Effector memory CD4-positive, alpha-beta T cell (primary cell): ENCODE measurements at regions not wholly inside any gene's neighbourhood (a gene's known extent, or its start where the extent isn't known, plus 50 kb on each side); places are given as distances from the start of the nearest gene placed in this dataset.

Source experiments
- DNase-seq, 3 donors: peaks; one replicate each; pipeline ENCODE4 v3.0.0-alpha.2; 2020
- H3K27ac ChIP-seq: 2 replicates; pipeline ENCODE4 v1.7.0; 2013; ENCODE audit warnings: mild to moderate bottlenecking, low read length, moderate library complexity; ENCODE audit not compliant: insufficient read depth, poor library complexity, severe bottlenecking
- H3K27me3 ChIP-seq: replicated peaks from 2 replicates; pipeline ENCODE4 v1.7.0; 2013; ENCODE audit warnings: mild to moderate bottlenecking, low read length; ENCODE audit not compliant: insufficient read depth, control insufficient read depth, poor library complexity, severe bottlenecking
- H3K36me3 ChIP-seq: 2 replicates; pipeline ENCODE4 v1.7.0; 2013; ENCODE audit warnings: mild to moderate bottlenecking, low read length, moderate library complexity; ENCODE audit not compliant: control insufficient read depth, insufficient read depth
- H3K4me1 ChIP-seq: 2 replicates; pipeline ENCODE4 v1.7.0; 2013; ENCODE audit warnings: low read length, mild to moderate bottlenecking; ENCODE audit not compliant: control insufficient read depth, insufficient read depth, poor library complexity, severe bottlenecking
- H3K4me3 ChIP-seq: 2 replicates; pipeline ENCODE4 v1.7.0; 2013; ENCODE audit warnings: low read length, low read depth, mild to moderate bottlenecking; ENCODE audit not compliant: insufficient read depth, poor library complexity, severe bottlenecking
- H3K9me3 ChIP-seq: 2 replicates; pipeline ENCODE4 v1.7.0; 2013; ENCODE audit warnings: mild to moderate bottlenecking, low read length, moderate library complexity; ENCODE audit not compliant: control insufficient read depth

GRCh38 chr5:162299793-162300192 is 232.2 kb downstream of the GABRG2 start:
- H3K4me1 ChIP-seq: no peaks in the 10 kb centered on the region
- H3K9me3 ChIP-seq: no peaks in the 10 kb centered on the region
- no peak overlapping the region for H3K27ac ChIP-seq
- H3K4me3 ChIP-seq: no peak overlapping the region
- no peaks in the 10 kb centered on the region for H3K36me3 ChIP-seq
- H3K27me3 ChIP-seq: no peaks in the 10 kb centered on the region
- DNase-seq: no peak

- Histone ChIP-seq H3K27ac (no peak overlapping the region), H3K27me3 (no peaks in the 10 kb centered on the region), H3K4me1 (no peaks in the 10 kb centered on the region), H3K4me3 (no peak overlapping the region), H3K9me3 (no peaks in the 10 kb centered on the region), H3K36me3 (no peaks in the 10 kb centered on the region)
- DNase-seq: no peak
Measured at GRCh38 chr5:162301356-162301755, 233.8 kb downstream of the GABRG2 start.

GRCh38 chr5:162323466-162323865 is 255.9 kb downstream of the GABRG2 start:
- DNase-seq: no peak
- H3K4me1 ChIP-seq: no peaks in the 10 kb centered on the region
- no peaks in the 10 kb centered on the region for H3K27me3 ChIP-seq
- no peaks in the 10 kb centered on the region for H3K9me3 ChIP-seq
- H3K4me3 ChIP-seq: no peak overlapping the region
- H3K27ac ChIP-seq: no peak overlapping the region
- H3K36me3 ChIP-seq: no peaks in the 10 kb centered on the region

- Histone ChIP-seq H3K36me3 (no peaks in the 10 kb centered on the region), H3K27ac (no peak overlapping the region), H3K9me3 (no peaks in the 10 kb centered on the region), H3K4me3 (no peak overlapping the region), H3K4me1 (no peaks in the 10 kb centered on the region), H3K27me3 (no peaks in the 10 kb centered on the region)
- DNase-seq: no peak
Measured at GRCh38 chr5:162324328-162324727, 256.8 kb downstream of the GABRG2 start.

DNA sequence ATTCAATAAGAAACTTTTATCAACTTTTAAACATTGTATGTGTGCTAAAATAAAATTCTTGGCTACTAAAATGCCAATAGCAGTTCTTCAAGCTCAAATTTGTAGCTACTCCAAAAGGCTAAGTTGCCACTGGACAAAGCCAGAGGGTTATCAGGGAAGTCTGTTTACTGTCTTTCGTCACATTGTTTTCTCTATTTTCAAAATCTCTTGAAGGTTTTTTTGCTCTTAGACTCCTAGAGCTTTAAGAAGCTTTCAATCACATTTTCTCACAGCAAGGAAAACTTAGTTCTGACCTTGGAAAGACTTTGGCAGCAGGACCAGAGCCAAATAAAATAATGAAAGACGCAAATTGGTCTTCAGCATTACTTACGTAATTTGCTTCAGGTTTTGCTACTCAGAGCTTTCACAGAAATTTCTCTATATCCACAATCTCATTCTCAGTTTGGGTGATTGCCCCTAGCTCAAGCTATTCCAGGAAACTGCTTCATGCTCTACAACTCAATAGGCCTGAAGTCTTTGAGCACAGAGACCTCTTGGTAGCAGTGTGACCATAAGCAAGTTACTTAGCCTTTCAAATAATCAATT is 257.7 kb downstream of the GABRG2 start:
- Histone ChIP-seq H3K27ac (no peak overlapping the region), H3K9me3 (no peaks in the 10 kb centered on the region), H3K36me3 (no peaks in the 10 kb centered on the region), H3K4me3 (no peak overlapping the region), H3K27me3 (no peaks in the 10 kb centered on the region), H3K4me1 (no peaks in the 10 kb centered on the region)
- DNase-seq: no peak

GRCh38 chr5:162334944-162335343 is 267.4 kb downstream of the GABRG2 start:
- H3K4me3 ChIP-seq: no peak overlapping the region

DNA sequence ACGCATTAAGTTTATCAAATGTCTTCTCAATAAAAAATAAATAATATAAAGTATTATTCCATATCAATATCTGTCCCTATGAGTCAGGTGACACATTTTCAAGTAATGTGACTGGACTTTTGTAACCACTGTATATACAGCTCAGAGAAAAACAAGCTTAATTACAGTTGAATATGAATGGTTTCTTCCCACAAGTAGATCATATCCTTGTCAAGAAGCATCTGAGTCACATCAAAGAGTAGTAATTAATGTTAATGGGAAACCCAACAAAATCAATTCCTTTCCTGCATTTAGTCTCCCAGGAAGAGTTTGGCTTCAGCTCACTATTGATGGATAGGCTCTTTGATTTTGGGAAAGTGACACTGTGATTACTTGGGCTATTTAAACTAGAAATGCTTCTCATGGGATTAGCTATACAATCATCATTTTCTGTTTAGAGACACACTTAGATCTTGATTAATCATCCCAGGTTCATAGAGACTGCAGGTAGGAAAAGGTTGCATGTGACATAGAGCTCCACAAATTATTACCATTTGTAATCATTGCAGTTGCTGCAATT is 292.9 kb downstream of the GABRG2 start:
- H3K4me3 ChIP-seq: no peak overlapping the region
- no peaks in the 10 kb centered on the region for H3K36me3 ChIP-seq
- no peaks in the 10 kb centered on the region for H3K4me1 ChIP-seq
- no peak overlapping the region for H3K27ac ChIP-seq
- no peaks in the 10 kb centered on the region for H3K27me3 ChIP-seq
- H3K9me3 ChIP-seq: no peaks in the 10 kb centered on the region
- no peak for DNase-seq

More at GRCh38 chr5:162334944-162335343, 267.4 kb downstream of the GABRG2 start:
- H3K36me3 ChIP-seq: no peaks in the 10 kb centered on the region
- H3K27ac ChIP-seq: no peak overlapping the region
- no peak for DNase-seq
- H3K4me1 ChIP-seq: no peaks in the 10 kb centered on the region
- H3K27me3 ChIP-seq: no peaks in the 10 kb centered on the region
- H3K9me3 ChIP-seq: no peaks in the 10 kb centered on the region

GRCh38 chr5:162372256-162372655 is 304.7 kb downstream of the GABRG2 start:
- Histone ChIP-seq H3K4me3 (no peak overlapping the region), H3K9me3 (no peaks in the 10 kb centered on the region), H3K36me3 (no peaks in the 10 kb centered on the region), H3K4me1 (no peaks in the 10 kb centered on the region), H3K27ac (no peak overlapping the region), H3K27me3 (no peaks in the 10 kb centered on the region)
- DNase-seq: no peak

DNA sequence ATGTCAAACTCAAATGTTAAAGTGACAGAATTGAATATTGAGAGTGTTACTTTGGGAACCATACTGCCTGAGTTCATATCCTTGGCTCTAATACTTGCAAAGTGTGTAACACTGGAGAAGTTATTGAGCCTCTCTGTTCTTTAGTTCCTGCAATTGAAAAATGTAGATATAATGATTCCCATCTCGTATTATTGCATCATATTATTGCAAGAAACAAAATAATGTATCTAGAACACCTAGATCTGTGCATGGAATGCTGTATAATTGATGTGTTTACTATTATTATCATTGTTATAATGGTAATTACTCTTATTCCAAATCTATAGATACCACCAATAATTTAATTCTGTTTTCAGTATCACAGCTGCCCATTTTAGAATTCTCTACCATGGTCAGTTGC is 310.3 kb downstream of the GABRG2 start:
- H3K4me3 ChIP-seq: no peak overlapping the region
- H3K27me3 ChIP-seq: no peaks in the 10 kb centered on the region
- no peaks in the 10 kb centered on the region for H3K36me3 ChIP-seq
- H3K9me3 ChIP-seq: no peaks in the 10 kb centered on the region
- no peak overlapping the region for H3K27ac ChIP-seq
- no peaks in the 10 kb centered on the region for H3K4me1 ChIP-seq
- no peak for DNase-seq

GRCh38 chr5:162382839-162383238 is 315.3 kb downstream of the GABRG2 start:
- H3K27me3 ChIP-seq: no peaks in the 10 kb centered on the region
- no peaks in the 10 kb centered on the region for H3K4me1 ChIP-seq
- no peak for DNase-seq
- no peaks in the 10 kb centered on the region for H3K9me3 ChIP-seq
- no peak overlapping the region for H3K27ac ChIP-seq
- no peak overlapping the region for H3K4me3 ChIP-seq
- H3K36me3 ChIP-seq: no peaks in the 10 kb centered on the region
